Forelimb muscle (tissue), 1 donor: ENCODE measurements at regions not wholly inside any gene's neighbourhood (a gene's known extent, or its start where the extent isn't known, plus 50 kb on each side); places are given as distances from the start of the nearest gene placed in this dataset.
"Not testable (repeated sequence)": the region's sequence is repeated elsewhere in the genome, so short reads cannot be mapped to it uniquely, and the experiment has no call there.

Experiments used
- DNase-seq: peaks from one replicate; pipeline ENCODE4 v3.0.0-alpha.2; 2013; ENCODE audit warnings: low read depth

DNA sequence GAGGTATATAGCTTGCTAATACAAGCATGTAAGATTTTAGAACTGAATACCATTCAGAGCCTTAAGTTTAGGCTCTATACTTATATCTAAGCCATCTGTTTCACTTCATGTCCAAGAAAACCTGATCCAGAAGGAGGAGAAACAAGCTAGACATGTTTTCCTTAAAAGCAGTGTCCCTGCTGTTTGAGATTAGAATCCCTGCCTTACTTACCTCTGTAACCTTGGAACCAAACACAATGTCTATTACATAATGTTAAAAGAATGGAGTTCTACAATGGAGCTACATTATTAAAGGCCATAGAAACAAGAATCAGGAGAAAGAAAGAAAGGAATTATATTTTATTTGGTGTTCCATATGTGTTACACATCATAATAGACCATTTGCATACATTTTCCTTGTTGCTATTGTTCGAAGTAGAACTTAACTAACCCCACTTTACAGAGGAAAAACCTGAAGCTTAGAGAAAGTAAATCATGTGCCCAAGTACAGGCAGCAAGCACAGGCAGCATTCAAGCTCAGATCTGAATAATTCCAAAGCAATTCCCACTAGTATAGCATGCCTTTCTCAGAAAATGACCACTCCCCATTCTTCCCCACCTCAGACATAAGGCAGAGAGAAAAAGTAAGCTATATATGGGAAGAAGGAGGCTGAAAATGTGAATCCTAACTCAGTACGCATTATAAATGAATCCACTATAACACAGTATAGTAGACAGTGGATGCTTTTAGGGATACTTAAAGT is 380.1 kb upstream of the SPAG17 start:
- no peak for DNase-seq

DNA sequence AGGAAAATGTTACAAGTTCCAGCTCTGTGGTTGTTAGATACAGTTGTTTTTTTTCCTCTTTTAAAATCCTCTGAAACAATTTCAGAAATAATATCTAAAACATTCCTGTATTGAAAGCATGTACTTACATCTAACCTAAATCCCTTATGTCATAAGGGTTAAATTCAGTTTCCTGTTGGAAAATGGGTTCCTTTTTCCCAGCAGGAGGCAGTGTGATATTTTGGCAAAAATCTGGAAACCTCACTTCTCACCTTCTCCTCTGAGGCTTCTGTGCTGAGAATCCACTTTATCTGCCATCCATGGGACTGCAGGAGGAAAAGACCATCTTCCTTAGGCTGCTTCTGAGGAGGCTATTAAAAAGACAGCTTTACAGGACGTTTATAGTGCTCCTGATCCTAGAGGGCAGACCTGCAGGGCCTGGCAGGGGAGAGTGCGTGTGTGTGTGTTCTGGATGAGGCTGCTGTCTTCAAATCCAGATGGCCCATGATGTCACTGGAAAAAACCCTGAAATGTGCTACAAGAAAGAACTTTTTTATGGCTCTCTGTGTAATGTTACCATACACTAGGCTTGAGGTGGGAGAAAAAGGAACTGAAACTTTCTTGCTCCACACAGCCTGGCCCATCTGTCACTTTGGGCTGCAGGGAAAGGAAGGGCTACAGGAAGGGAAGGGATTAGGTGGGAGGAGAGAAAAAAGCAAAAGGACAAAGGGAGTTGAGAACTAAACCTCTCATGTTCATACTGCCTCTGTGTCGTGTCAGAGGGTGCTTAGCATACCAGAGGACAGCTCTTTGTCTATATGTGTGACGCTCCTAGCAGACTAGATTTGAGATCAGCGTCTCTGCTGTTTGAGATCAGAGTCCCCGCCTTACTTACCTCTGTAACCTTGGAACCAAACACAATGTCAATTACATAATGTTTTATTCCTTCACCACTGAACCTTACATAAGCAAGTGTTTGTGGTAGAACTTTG is 379.2 kb upstream of the SPAG17 start:
- DNase-seq, result no peak

DNA sequence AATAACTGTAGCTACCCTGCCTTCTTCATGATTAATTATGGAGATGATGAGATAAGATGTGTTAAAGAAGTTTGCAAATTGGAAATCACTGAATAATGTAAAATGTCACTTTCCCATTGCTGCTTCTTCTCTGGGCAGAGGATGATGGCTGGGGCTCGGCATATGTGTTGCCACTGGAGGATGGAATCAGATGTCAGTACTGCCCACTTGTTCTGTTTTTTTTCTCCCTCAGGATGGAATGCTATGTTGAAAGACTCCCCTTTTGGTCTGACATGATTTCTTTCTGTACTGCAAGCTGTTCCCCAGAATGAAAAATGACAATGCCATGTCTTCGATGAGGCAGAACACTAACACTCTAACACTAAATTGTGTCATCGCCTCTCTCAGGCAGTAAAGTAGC is 373.9 kb upstream of the SPAG17 start:
- no peak for DNase-seq

DNA sequence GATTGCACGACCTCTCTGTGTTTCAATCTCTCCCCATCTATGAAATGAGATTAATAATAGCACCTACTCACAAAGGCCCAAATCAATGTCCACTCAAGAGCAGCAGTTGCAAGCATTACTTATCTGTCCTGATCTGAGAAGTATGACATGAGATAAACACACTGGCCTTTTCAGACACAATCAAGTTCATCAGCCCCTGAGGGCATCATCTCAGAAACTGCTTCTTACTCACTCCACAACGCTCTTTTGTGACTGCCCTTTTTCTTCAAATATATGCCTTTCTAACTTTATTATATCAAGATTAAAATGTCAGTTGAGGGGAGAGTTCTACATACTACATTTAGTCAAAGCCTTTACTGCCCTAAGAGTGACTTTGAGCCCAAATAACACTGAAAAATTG is 371.9 kb upstream of the SPAG17 start:
- no peak for DNase-seq

DNA sequence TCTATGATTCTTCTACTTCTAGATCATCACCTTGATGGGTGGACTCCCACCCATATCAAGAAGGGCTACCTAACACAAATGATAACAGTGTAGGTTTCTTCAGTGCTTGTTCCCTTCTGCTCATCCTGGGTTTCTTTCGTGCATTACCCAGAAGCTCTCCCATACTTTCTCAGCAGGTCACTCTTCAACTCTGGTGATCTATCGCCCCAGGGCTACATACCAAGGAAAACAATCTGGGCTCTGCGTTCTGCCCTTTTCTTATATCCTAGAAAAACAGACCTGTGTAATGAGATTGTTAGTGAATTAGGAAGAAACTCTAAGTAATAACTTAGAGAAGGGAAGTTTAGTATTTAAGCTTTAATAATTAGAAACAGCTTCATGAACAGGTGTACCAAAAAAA is 370.6 kb upstream of the SPAG17 start:
- DNase-seq, result no peak

DNA sequence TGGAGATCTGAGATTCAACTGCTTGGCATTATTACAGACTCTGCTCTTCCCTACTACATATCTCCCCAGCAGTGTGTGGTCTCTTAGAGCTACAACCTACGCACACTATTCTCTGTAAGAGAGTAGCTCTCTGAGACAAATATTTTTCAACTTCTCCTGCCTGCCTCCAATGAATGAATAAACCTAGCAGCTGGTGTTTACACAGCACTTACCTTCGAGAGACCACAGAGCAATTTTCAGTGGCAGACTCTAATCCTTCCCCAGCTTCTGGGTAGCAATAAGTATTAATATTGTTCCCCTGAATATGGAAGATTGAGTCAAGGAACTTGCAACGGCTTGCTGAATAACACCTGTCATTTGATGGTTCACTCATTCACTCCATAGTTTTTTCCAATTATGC is 350.9 kb upstream of the SPAG17 start:
- no peak for DNase-seq

DNA sequence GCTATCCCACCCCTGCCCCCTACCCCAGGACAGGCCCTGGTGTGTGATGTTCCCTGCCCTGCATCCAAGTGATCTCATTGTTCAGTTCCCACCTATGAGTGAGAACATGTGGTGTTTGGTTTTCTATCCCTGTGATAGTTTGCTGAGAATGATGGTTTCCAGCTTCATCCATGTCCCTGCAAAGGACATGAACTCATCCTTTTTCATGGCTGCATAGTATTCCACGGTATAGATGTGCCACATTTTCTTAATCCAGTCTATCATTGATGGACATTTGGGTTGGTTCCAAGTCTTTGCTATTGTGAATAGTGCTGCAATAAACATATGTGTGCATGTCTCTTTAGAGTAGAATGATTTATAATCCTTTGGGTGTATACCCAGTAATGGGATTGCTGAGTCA is 326.9 kb upstream of the SPAG17 start:
- not testable (repeated sequence) for DNase-seq

DNA sequence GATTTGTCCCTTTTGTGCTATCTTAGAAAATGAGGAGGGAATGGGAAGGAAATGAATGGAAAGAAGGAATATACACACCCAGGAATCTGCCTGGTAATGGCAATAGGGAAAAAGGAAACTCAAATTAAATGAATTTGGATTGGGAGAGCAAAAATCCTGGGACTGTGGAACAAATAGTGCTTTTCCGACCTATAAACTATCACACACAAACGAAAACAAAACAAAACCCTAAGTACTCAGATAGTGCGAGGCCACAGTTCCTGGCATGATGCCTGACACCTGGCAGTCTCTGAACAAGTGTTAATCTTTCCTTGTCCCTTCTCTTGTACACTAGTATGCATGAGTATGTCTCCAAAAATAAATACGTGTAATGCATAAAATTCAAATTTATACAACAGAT is 319.8 kb upstream of the SPAG17 start:
- DNase-seq, result no peak

DNA sequence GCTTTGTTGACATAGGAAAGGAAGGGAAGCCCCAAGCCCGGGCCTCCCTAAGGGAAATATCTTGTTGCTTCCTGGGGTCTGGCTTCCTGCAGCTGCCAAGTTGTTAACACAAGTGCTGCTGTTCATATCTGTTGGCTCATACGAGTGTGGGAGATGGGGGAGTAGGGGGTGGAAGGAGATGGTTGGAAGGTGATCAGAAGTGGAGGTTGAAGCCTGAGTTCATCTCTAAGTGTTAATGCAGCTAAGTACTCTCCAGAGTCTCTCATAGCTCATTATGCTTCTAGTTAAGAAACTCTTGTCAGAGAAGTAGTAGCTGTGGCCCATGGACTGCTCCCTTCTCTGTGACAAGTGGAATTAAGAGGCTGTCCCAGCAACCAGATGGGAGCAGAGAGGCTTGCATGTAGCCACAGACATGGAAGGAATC is 319.2 kb upstream of the SPAG17 start:
- DNase-seq, result no peak

DNA sequence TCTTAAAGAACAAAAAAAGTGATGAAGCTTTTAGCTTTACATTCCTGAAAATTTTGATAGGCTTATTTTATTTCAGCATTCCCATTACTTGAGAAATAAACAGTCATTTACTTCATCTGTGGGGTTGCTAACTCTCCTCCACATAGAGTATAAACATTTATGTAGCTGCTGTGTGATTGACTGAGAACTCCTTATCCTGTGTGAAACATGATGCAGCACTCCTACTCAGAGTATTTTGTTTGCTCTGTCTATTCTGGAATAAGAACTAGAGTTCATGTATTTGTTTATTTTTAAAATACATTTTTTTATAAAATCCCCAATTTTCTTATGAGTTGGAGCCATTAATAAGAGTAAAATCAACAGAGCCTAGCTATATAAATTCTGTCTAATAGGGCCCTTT is 318.7 kb upstream of the SPAG17 start:
- no peak for DNase-seq

DNA sequence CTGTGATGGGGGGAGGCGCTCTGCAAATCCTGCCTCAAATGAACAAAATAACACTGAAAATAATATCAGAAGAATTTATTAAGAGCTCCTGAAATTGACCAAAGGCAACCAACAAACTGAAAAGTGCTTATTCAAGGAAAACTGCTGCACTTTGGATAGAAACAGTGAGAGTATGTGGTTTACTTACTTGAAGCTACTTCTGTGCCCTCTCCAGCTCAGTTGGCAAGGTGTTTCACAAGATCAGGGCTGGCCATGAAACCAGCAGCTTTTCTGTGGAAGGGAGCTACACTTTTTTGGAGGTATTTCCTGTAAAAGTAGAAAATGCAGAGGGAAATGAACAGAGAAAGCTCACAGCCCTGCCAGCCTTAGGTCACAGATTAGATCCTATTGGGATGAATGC is 310.0 kb upstream of the SPAG17 start:
- no peak for DNase-seq

DNA sequence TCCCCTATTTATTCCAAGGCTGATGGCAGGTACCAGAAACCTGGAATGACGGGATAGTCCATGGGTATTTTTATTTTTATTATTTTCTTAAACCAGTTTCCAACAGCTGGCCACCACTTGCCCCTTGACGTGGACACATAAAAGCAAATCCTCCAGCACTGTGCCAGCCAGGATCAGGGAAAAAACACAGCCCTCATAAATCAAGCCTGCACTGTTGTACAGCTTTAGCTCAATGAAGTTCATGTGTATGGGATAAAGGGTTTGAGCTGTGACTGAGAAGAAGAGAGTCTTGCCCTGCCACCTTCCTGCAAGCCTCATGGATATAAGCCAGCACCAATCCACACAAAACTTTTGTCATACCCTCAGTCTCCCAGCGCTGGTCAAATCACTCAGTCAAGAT is 303.8 kb upstream of the SPAG17 start:
- DNase-seq, result no peak

DNA sequence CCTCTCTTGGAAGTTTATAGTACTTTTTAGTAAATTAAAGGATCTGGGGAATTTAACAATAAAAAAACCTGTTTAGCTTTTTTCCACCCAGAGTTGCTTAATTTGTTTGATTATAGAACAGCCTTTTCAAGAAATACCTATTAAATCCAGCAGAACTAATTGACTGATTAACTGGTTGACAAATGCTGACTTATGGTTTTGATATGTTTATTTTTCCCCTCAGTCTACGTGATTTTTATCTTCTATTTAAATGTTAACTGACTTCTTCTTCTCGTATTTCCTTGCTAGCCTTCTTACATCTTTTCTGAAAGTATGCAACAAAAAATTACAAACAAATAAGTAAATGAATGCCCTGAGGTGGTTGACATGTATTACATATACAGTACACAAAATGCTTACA is 302.9 kb upstream of the SPAG17 start:
- DNase-seq, result no peak

DNA sequence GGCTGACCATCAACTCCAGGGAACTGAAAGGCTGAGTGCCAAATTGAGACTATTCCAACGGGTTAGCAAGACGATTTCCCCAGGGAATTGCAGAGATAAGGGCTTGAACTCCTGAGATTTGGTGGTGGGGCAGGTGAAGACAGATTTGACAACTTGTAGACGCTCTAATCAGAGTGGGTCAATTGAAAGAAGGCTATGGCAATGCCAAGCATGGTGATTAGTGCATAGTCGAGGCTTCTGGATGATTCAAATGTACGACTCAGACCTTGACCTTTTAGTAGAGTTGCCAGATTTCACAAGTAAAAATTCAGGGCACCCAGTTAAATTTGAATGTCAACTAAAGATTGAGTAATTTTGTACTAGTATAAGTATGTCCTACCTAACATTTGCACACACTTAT is 302.1 kb upstream of the SPAG17 start:
- DNase-seq, result no peak

DNA sequence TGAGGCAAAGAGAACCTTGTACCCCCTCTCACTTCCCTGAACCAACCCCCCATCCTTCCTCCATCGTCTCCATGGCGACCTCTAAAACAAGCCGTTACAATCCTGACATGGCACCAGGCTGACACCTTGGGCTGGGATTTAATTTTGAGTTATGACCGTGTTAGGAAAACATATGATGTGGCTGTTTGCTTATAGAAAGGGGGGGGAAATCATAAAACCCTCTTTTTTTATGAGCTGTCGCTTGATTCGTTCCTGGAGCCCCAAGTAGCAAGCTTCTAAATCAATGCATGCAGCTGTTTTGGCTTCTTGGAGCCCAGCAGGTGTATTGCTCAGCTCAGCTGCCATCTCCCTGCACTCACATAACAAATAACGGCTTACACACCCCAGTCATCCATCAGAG is 301.2 kb upstream of the SPAG17 start:
- no peak for DNase-seq

DNA sequence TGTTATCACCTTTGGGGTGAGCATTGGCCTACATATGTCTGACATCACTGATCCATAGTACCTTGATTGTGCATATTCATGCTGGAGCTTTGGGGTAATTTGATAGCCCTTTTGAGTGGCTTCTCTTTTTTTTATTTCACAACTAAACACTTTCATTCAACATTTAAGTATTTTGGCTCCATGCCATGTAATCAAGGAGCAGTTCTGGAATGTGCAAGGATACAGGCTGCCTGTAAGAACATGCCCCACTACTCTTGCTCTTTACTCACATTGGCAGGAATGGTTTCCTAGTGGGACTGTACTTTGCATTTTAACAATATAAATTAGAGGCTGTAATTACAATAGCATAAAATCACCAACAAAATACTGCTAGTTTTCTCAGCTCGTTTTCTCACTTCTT is 300.7 kb upstream of the SPAG17 start:
- no peak for DNase-seq

DNA sequence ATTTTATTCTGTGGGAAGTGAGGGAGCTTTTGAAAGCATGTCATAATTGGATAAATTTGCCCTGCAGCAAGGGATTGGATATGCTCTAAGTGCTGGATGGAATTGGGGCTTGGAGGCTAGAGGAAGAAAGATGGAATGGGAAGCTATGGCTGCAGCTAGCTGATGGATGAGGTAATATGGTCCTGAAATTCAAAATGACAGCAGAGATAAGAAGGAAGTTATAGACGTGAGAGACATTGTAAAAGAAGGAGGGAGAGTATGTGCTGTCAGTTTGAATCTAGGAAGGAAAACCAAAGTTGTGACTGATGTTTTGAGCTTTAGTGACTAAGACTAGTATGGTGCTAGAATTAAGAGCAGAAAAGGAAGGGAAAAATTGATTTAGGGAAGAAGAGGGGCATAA is 299.9 kb upstream of the SPAG17 start:
- no peak for DNase-seq

DNA sequence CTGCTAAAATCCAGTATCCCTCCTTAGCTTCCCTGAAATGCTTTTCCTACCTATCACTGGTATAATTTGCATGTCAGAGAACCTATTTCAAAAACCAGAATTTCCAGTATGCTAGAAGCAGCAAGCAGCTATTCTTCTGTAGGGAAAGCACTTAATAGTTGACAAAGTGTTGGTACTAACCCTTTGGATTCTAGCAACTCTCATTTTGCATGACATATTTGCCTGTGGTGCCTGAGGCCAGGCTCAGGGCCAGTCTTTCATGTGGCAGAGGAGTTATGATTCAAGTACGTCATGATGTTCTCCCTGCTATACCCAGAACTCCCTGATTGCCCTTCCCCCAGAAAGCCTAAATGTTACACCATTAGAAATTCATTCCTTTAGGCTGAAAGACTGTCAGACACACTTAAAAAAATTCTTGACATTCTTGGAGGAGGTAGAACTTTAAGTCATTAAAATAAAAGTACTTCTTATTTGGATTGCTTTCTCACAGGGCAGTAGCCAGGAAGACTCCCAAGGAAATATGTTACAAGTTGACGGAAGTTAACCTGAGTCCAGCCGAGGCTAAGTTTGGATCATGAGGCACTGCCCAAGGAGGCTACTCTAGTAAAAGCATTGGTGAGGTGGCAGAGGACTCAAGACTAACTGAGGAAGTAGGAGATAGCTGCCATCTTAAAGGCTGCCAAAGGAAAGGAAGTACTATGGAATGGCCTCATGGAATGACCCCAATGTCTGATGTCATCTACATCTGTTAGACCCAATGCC is 298.4 kb upstream of the SPAG17 start:
- DNase-seq, result no peak

DNA sequence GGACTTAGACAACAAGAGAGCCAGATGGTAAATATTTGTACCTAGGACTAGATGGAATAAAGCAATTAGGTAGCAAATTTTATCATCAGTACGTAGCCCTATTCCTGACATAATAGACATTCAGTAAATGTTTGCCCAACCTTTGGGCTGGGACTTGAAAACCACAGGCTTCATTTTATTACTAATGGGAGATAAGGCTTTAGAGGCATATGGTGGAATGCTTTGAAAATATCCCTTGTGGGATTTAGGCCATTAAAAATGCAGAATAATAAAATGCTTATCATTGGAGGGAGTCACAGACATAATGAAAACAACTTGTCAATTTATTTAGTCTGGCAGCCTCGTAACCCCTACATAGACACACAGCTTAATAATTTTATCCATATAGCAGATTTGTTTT is 296.1 kb upstream of the SPAG17 start:
- DNase-seq, result no peak

DNA sequence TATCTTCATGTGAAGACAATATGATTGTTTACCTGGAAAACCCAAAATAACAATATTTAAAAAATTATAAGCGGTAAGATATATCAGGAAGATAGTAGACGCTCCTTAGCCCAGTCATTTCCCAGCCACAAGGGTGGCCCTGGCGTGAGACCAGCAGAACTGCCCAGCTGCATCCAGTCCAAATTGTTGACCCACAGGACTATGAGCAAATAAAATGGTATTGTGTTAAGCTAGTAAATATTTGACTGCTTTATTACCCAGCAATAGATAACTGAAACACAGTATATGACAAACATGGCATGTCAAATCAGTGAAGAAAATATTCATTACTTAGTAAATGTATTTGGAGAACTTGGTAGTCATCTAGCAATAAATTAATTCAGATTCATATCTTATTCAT is 294.3 kb upstream of the SPAG17 start:
- DNase-seq, result no peak

DNA sequence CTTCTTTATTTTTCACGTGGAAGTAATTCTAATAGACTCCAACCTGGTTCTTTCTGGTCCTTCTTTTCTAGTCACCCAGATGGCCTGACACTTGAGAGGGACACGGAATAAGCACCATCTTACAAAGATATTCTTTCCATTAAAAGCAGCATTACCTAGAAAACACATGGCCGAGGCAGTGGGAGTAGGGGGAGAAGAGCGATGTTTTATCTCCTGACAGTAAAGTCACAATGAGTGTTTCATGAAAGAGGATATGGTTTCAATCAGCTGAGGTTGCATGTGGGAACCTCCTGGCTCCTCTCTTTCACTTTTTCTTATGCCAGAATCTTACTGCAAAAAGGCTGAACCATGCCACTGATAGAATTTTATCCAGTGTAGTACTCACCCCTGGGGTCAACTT is 288.8 kb upstream of the SPAG17 start:
- DNase-seq, result no peak

DNA sequence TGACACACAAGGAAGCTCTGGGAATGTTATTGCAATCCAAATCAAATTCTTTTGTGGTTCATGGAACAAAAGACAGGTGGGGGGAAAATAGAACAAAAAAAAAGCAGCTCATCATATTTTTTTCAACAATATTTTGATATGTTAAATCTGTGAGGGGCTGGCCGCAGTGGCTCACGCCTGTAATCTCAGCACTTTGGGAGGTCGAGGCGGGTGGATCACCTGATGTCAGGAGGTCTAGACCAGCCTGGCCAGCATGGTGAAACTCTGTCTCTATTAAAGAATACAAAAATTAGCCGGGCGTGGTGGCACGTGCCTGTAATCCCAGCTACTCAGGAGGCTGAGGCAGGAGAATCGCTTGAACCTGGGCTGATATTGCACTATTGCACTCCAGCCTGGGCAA is 279.4 kb upstream of the SPAG17 start:
- DNase-seq, result not testable (repeated sequence)
